Stimulated activated naive CD8-positive, alpha-beta T cell treated with anti-CD3 and anti-CD28 coated beads, Interleukin-15, Interleukin-2, amounts not matched to agents 100 U/mL and 50 U/mL, for 24 hours (primary cell): ENCODE measurements at regions not wholly inside any gene's neighbourhood (a gene's known extent, or its start where the extent isn't known, plus 50 kb on each side); places are given as distances from the start of the nearest gene placed in this dataset.
"Not testable (repeated sequence)": the region's sequence is repeated elsewhere in the genome, so short reads cannot be mapped to it uniquely, and the experiment has no call there.

Experiments used
- ATAC-seq: fragments of 150-1000 bp; cut with Tn5 transposase; one replicate; pipeline ENCODE4 v1.10.0; 2021
- DNase-seq: peaks from one replicate; pipeline ENCODE4 v3.0.0; 2021

DNA sequence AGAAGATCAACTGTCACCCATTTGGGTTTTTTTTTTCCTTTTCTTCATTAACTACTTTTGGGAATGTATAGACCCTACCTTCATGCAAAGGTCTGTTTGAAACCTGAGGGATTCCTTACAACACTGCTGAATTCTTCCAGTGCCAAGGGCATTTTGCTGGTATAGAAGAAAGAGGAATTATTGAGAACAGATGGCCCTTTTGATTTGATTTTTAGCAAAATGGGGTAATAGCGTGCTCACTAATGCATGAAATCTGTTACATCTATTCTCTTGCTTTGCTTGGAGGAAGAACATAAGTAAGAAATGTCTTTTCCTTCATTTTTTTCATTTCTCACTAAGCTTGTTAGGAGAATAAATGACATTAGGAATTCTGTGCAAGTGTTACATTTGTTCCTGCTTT is 501.9 kb downstream of the TMEM135 start:
- ATAC-seq: no peak
- DNase-seq: no peak

DNA sequence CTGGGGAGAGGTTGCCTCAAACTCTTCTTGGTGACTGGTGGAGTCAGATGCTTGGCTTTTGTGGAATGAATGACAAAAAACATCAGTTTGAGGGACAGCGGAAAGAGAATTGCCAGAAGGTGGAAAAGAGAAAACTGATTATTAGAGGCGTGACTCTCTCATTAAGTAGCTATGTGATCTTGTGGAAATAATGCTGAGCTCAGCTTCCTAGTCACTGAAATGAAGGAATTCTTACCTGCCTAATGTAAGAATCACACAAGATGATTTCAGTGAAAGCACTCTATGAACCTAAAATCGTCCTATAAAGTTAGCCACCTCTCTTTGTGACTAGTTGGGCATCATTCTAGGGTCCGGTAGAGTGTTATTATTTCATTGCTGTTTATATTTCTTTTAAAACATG is 498.8 kb downstream of the TMEM135 start:
- DNase-seq: no peak
- ATAC-seq: no peak

DNA sequence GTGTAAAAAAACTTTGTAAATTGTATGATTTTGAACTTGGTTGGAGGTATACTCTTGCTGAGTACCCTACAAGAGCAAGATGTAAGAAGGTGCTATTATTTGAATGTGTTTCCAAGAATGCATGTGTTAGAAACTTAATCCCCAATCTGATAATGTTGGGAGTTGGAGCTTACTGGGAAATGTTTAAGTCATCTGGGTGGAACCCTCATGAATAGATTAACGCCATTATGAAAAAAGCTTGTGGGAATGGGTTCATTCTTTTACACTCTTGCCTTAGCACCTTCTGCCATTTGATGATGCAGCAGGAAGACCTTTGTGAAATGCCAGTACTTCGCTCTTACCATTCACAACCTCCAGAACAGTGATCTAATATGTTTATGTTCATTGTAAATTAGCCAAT is 498.3 kb downstream of the TMEM135 start:
- DNase-seq: no peak
- no peak for ATAC-seq

DNA sequence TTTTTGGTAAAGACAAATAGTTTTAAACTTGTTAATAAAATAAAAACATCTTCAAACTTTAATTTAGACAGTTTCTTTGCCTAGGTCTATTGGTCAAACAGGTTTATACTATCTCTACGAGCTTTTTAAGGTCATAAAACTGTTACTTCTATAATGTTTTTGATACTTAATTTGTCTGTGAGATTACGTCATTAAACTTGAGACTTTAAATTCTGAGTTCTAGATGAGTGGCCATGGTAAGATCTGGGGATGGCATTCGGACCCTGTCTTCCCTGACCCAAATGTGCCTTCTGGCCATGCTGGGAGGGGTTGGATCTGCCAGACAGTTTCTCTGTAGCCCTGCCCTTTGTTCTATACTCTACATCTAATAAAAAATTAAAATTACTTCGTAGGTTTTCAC is 497.8 kb downstream of the TMEM135 start:
- no peak for ATAC-seq
- no peak for DNase-seq

DNA sequence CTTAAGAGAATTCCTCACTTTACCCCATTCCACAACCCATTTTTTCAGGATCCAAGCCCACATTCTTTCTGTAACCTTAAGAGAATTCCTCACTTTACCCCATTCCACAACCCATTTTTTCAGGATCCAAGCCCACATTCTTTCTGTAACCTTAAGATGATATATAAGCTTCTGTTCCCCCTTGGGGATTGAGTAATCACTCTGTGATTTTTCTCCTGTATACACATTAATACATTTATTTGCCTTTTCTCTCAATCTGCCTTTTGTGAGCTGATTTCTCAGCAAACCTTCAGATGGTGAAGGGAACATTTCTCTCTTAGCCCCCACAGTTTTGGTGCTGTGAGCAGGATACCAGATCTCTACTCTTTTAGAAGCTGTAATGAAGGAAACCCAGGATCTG is 494.1 kb downstream of the TMEM135 start:
- not testable (repeated sequence) for DNase-seq, ATAC-seq

DNA sequence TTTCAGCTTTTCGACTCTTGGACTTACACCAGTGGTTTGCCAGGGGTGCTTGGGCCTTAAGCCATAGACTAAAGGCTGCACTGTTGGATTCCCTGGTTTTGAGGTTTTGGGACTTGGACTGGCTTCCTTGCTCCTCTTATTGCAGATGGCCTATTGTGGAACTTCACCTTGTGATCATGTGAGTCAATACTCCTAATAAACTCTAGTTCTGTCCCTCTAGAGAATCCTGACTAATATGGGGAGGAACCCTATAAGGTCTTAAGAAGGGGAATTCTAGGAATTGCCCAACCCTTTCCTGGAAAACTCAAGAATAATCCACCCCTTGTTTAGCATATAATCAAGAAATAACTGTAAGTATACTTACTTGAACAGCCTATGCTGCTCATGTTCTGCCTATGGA is 491.8 kb downstream of the TMEM135 start:
- no peak for ATAC-seq
- DNase-seq: no peak

DNA sequence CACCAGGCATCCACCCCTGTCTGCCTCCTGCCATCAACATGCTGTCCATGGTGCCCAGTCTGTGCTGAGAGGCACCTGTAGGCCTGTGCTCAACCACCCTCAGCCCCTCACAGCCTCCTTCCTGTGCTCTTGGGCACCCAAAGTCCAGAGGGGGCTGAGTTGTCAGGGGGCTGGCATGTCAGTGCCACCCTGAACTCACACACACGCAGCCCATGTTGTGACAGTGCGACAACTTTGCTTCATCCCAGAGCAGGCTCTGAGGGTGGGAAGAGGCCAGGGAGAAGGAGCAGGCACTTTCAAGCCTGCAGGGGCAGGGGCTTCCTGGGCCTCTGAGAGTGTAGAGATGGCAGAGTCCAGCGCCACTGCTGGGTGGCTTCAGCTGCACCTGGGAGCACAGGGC is 491.0 kb downstream of the TMEM135 start:
- ATAC-seq (peak; percentile 19), DNase-seq (no peak)

DNA sequence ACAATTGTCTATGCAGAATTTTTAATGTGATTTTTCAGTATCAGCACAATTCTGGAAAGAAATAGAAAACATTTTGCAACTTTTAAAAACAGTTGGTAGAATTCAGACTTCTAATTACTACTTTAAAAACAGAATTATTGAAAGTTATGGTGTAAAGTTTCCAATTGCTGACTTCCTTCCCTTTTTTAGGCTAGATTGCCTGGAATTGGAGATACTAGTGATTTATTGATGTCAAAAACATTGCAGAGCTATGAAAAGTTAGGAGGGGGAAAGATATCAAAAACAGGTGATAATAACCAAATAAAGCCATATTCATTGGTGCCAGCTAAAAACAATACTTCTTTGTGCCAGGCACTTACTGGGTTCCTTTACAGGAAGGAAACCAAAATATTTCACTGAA is 485.5 kb downstream of the TMEM135 start:
- DNase-seq (no peak), ATAC-seq (no peak)

DNA sequence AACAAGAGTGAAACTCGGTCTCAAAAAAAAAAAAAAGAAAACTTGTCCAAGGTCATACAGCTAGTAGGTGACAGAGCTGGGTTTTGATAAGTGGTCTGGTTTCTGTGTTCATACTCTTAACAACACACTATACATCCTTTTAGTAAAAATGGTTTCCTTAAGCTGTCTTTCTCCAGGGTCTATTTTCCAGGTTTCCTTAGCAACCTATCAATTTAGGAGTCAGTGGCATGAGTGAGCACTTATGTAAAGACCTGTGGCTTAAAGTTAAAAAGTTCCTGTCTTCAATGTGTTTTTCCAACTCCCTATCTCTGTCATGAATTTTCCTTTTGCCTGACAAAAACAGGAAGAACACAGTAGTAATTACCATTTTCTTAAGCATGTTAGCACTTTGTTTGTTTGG is 480.5 kb downstream of the TMEM135 start:
- ATAC-seq: no peak

DNA sequence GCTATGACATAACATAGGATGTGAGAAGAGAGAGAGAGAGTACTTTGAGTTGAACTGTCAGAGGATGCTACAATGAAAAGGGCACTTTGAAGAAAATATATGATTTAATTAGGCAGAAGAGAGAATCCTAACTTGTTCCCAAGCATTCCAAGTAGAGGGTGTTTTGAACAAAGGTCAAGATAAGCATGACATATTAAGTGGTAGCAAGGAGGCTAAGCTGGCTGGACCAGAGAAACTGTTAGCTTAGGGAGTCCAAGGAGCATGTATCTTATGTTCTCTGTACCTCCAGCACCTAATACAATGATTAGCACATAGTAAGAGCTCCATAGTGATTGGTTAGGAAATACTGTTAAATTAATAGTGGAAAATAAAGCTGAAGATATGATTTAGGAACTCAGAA is 479.6 kb downstream of the TMEM135 start:
- ATAC-seq: no peak
- DNase-seq: no peak

More for the DNA sequence above, 480.5 kb downstream of the TMEM135 start:
- DNase-seq: no peak

DNA sequence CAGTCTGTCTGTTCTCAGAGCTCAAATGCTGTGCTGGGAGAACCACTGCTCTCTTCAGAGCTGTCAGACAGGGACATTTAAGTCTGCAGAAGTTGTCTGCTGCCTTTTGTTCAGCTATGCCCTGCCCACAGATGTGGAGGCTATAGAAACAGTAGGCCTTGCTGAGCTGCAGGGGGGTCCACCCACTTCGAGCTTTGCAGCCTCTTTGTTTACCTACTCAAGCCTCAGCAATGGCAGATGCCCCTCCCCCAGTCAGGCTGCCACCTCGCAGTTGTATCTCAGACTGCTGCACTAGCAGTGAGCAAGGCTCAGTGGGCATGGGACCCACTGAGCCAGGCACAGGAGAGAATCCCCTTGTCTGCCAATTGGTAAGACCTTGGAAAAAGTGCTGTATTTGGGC is 470.0 kb downstream of the TMEM135 start:
- not testable (repeated sequence) for ATAC-seq, DNase-seq

DNA sequence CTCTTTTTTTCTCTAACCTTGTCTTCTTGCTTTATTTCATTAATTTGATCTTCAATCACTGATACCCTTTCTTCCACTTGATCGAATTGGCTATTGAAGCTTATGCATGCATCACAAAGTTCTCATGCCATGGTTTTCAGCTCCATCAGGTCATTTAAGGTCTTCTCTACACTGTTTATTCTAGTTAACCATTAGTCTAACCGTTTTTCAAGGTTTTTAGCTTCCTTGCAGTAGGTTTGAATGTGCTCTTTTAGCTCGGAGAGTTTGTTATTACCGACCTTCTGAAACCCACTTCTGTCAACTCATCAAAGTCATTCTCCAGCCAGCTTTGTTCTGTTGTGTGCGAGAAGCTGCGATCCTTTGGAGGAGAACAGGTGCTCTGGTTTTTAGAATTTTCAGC is 469.2 kb downstream of the TMEM135 start:
- ATAC-seq, DNase-seq: not testable (repeated sequence)

DNA sequence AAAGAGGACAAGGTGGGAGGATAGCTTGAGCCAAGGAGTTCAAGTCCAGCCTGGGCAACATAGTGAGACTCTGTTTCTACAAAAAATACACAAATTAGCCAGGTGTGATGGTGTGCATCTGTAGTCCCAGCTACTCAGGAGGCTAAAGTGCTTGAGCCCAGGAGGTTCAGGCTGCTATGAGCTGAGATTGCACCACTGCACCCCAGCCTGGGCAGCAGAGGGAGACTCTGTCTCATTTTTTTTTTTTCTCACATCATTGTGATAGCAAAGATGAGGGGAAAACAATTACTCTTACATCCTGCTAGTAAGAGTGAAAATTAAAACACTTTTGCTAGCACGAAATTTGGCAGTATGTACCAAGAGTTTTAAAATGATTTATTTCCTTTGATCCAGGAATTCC is 463.7 kb downstream of the TMEM135 start:
- ATAC-seq (no peak), DNase-seq (no peak)

DNA sequence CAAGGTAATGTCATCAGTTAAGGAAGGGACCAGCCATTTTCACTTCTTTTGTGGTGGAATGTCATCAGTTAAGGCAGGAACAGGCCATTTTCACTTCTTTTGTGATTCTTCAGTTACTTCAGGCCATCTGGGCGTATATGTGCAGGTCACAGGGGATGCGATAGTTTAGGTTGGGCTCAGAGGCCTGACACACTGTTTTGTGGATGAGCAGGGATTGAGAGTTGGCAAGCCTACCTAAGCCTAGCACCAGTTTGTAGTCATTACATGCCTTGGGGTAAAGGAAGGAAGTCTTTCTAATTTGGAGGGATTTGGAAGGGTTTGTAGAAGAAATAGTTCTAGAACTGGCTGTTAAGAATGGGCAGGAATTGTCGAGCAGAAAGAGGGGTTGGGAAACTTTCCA is 457.2 kb downstream of the TMEM135 start:
- not testable (repeated sequence) for DNase-seq, ATAC-seq

DNA sequence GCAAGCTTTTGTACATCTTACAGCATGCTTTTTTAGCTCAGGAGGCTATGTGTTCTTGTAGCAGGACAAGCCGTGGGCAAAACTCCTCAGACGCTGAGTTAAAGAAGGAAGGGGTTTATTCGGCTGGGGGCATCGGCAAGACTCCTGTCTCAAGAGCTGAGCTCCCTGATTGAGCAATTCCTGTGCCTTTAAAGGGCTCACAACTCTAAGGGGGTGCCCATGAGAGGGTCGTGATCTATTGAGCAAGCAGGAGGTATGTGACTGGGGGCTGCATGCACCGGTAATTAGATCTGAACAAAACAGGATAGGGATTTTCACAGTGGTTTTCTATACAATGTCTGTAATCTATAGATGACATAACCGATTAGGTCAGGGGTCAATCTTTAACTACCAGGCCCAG is 456.3 kb downstream of the TMEM135 start:
- DNase-seq, ATAC-seq: not testable (repeated sequence)

DNA sequence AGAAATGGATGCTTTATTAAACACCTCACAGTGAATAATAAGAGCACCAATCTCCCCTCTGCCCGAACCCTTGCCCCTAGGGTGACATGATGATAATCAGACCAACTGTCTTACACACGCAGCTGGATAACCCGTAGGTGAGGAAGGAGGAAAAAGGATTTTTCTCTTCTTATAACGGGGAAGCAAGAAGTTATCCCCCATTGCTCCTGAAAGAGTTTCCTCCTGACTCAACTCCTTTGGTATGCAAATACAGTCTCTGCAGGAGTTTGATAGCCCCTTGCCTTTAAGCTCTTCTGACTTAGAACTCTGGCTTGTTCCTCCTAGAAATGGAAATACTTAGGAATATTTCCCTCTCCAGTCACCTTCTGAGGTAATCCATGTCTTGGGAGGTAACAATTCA is 455.8 kb downstream of the TMEM135 start:
- DNase-seq (no peak), ATAC-seq (no peak)

DNA sequence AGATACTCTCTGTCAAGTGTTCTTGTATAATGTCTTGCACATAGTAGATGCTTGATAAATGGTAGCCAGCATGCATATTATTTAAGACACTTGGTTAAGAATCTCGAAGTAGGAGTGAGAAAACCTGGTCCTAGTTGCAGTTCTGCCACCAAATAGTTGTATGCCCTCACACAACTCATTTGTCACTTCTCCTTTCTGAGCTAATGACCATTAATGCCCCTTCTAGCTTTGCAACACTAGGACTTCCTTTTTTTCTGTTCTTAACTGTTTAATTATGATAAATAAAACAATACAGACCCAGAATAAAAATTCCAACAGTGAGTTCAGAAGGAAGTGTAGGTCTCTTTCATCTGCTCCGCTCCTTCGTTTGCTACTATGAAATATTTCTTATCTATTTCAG is 453.6 kb downstream of the TMEM135 start:
- DNase-seq (no peak), ATAC-seq (no peak)

DNA sequence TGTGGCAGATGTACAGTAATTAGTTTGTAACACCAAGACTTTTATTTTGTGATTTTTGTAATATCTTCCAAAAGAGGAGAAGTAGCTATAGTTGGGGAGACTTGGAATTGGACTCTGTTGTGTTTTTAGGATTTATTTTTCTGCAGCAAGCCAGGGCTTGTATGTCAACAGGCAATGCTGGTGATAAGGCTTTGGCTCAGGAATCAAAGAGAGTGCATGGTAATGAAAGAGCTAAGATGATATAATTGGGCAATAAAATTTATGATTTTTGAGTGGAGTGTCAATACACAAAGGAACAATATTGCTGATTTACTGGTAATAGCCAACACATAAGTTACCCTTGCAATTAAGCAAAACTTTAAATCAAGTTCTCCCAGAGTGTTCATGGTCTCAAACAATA is 452.9 kb downstream of the TMEM135 start:
- no peak for DNase-seq
- ATAC-seq: no peak

DNA sequence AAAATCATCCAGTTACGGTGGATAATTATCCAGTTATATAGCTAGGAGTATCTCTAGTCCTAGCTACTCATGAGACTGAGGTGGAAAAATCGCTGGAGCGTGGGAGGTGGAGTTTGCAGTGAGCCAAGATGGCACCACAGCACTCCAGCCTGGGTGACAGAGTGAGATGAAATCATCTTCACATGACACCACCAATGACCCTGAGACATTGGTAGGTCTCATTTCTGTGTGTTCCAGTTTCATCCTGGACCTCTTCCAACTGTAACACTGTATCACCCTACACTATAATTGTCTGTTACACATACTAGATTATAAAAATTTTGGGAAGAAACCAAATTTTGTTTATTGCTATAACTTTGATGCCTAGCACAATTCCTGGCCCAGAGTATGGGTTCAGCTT is 446.8 kb downstream of the TMEM135 start:
- no peak for ATAC-seq
- DNase-seq: no peak

DNA sequence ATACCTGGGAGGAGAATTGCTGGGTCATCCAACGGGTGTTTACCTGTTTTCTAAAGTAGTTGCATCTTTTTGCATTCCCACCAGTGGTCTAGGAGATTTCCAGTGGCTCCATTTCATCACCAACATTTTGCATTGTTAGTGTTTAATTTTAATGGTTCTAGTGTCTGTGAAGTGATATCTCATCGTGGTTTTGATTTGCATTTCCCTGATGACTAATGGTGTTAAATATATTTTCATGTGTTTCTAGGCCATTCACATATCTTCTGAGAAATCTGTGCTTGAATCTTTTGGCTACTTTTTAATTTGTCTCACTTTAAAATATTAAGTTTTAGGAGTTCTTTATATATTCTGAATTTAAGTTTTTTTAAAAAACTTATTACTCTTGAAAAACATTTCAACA is 439.6 kb downstream of the TMEM135 start:
- no peak for DNase-seq
- ATAC-seq: no peak

DNA sequence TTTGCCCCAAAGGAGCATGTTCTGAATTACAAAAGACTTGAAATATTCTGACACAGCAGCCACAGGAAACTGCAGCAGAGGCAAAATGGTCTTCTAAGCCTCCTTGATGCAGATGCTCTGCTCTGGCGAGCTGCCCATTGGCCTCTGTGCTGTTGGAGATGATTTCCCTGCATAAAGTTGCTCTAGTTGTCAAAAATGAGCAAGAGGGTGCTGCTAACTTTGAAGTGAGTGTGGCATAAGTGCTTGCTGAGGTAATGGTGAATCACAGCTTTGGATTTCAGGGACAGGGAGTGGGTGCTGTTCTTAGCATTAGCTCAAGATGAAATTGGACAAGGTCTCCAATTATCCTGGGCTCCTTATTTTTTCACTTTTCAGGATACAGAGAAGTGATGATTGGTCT is 435.4 kb downstream of the TMEM135 start:
- no peak for DNase-seq

DNA sequence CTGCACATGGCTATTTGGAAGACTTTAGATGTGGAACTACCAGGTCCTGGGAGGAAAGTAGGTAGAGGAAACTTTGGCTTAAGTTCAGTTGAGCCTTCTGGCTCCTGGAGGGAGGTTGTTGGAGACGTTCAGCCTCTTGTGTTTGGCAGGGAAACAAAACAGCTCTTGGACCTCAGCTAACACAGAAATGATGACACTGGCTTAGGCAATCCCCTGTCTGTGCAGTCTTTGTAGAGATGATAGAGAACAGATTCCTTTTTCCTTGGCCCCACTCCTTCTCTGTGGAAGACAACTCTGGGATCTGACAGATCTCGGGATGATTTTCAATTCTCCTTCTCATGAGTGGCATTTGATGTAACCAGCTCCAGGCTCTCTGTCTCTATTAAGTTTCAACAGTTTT is 428.5 kb downstream of the TMEM135 start:
- ATAC-seq (no peak), DNase-seq (no peak)

More for the DNA sequence above, 435.4 kb downstream of the TMEM135 start:
- ATAC-seq: no peak

DNA sequence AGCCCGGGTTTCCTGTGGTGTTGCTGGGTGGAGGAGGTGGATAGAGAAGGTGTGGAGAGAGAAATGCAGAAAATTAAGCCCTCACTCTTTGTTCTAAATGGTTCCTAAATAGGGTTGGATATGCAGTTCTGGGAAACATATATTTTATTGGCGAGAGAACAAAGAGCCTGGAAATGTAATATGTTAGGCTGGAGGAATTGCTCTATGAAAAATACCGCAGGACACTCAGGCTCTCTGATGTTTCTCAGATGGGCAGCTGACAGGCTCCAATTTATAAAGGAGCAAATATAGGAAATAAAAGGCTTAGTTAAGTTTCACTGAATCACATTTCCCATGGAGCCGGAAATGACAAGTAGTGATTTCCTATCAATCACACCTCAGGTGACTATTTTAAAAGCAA is 428.0 kb downstream of the TMEM135 start:
- no peak for DNase-seq
- ATAC-seq: no peak

DNA sequence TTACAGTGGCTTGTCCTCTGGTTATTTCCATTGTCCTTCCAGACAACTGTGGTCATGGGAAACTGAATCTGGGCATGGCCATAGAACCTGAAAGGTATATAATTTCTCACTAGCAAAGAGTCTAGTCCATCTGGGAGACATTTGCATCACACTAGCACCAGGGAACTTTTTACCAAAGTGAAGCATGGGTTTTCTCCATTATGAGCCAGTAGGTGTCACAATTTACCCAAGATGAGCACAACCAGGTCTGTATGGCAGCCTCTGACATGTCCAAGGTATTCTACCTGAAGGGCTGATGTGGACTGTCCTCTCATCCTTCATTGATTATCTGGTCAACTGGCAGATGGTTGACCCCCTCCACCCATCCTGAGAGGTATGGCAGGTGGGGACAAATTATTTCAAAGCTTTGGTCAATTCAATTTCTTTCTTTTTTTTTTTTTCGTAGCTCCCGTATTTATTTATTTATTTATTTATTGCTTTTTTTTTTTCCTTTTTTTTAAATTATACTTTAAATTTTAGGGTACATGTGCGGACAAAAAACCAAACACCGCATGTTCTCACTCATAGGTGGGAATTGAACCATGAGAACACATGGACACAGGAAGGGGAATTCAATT is 425.9 kb downstream of the TMEM135 start:
- ATAC-seq (no peak), DNase-seq (no peak)

DNA sequence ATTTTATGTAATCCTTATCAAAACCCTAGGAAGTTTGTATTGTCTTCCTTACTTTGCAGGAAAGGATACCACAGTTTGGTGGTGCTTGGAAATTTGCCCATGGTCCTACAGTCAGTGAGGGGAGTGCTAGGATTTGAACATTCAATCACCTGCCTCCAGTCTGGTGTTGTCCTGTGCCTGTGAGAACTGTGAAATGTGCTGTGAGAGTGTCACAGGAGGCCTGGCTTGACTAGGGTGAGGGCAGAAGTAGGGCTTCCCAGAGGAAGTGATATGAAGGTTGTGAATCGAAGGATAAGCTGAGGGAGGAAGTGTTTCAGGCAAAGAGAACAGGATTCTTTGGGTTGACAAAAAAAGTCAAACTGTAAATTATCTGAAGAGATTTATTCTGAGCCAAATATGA is 424.4 kb downstream of the TMEM135 start:
- DNase-seq (no peak), ATAC-seq (no peak)
